RWPE1 (cell line): ENCODE measurements at regions not wholly inside any gene's neighbourhood (a gene's known extent, or its start where the extent isn't known, plus 50 kb on each side); places are given as distances from the start of the nearest gene placed in this dataset.

ENCODE experiments used
- CTCF ChIA-PET: fragments of 350-600 bp; sonication (Branson Sonifier 250); formaldehyde crosslinking; extraction: SDS; loops from one replicate; lab custom pipeline; 2021; lab: Yijun Ruan, JAX
- POLR2A ChIA-PET: fragments of 400-600 bp; formaldehyde crosslinking; extraction: SDS; loops from one replicate; lab custom pipeline; 2020; ENCODE audit warnings: antibody characterized with exemption; ENCODE audit not compliant: low non-redundant PET; lab: Yijun Ruan, JAX
- DNase-seq: peaks from one replicate; pipeline ENCODE4 v3.0.0; 2012; ENCODE audit warnings: low spot score
- H3K27ac ChIP-seq: fragments of 450-650 bp; 2 replicates; pipeline ENCODE4 v1.5.1; 2017
- TF ChIP-seq, protein P1 (sequence below): fragments of 450-650 bp; conservative IDR thresholded peaks from 2 replicates; pipeline ENCODE4 v1.5.1; 2017; ENCODE audit warnings: low read depth, mild to moderate bottlenecking

GRCh38 chr1:193318347-193318746, 131.9 kb upstream of the B3GALT2 start:
- no peak for DNase-seq
- POLR2A ChIA-PET, result no interaction called here
- H3K27ac ChIP-seq, result no peak overlapping the region
- TF ChIP-seq, protein P1, sequence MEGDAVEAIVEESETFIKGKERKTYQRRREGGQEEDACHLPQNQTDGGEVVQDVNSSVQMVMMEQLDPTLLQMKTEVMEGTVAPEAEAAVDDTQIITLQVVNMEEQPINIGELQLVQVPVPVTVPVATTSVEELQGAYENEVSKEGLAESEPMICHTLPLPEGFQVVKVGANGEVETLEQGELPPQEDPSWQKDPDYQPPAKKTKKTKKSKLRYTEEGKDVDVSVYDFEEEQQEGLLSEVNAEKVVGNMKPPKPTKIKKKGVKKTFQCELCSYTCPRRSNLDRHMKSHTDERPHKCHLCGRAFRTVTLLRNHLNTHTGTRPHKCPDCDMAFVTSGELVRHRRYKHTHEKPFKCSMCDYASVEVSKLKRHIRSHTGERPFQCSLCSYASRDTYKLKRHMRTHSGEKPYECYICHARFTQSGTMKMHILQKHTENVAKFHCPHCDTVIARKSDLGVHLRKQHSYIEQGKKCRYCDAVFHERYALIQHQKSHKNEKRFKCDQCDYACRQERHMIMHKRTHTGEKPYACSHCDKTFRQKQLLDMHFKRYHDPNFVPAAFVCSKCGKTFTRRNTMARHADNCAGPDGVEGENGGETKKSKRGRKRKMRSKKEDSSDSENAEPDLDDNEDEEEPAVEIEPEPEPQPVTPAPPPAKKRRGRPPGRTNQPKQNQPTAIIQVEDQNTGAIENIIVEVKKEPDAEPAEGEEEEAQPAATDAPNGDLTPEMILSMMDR, result no peak
- CTCF ChIA-PET, result no interaction called here

- TF ChIP-seq, protein P1, result no peak
- no peak overlapping the region for H3K27ac ChIP-seq
- DNase-seq, result no peak
- ChIA-PET POLR2A (no interaction called here), CTCF (no interaction called here)
These were observed 127.1 kb upstream of the B3GALT2 start for GRCh38 chr1:193313354-193314140.

GRCh38 chr1:193312432-193312831, 126.0 kb upstream of the B3GALT2 start:
- H3K27ac ChIP-seq, result no peak overlapping the region
- ChIA-PET POLR2A (no interaction called here), CTCF (no interaction called here)
- TF ChIP-seq, protein P1, result no peak
- no peak for DNase-seq

- ChIA-PET CTCF (interaction anchor here (0.5 to 0.7 kb wide), 2 partner anchors 144 to 450 kb away, joined by 3 to 4 read pairs; no protein-coding TSS in a partner anchor), POLR2A (no interaction called here)
- TF ChIP-seq, protein P1, result no peak
- no peak for DNase-seq
- H3K27ac ChIP-seq, result no peak overlapping the region
These were observed 125.0 kb upstream of the B3GALT2 start for GRCh38 chr1:193311226-193311948.

DNA sequence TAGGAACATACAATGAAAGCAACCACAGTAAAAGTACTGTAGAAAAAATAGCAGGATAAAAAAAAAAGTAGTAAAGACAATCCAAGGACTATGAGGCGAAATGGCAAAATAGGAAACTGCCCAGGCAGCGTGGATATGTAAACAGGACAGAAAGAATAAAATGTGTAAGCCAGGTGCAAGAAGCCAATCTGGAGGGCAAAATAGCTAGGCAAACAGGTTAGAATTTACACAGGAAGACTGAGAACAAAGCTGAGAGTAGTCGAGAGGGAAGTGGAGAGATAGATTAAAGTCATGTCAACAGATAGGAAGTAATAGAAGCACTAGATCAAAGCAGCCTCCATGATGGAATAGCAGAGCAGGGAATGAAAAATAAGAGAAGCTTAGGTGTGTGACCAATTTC, 124.2 kb upstream of the B3GALT2 start:
- no peak overlapping the region for H3K27ac ChIP-seq
- TF ChIP-seq, protein P1, result no peak
- POLR2A ChIA-PET, result no interaction called here
- no peak for DNase-seq
- CTCF ChIA-PET, result interaction anchor here (0.7 kb wide), 1 partner anchor 145 kb away, joined by 4 read pairs; no protein-coding TSS in a partner anchor

- ChIA-PET CTCF (no interaction called here), POLR2A (no interaction called here)
- no peak for DNase-seq
- no peak overlapping the region for H3K27ac ChIP-seq
- TF ChIP-seq, protein P1, result no peak
These were observed 123.6 kb upstream of the B3GALT2 start for GRCh38 chr1:193309936-193310475.
